ENCODE measurements at regions not wholly inside any gene's neighbourhood (a gene's known extent, or its start where the extent isn't known, plus 50 kb on each side); places are given as distances from the start of the nearest gene placed in this dataset.
"Not testable (repeated sequence)": the region's sequence is repeated elsewhere in the genome, so short reads cannot be mapped to it uniquely, and the experiment has no call there.

DNA sequence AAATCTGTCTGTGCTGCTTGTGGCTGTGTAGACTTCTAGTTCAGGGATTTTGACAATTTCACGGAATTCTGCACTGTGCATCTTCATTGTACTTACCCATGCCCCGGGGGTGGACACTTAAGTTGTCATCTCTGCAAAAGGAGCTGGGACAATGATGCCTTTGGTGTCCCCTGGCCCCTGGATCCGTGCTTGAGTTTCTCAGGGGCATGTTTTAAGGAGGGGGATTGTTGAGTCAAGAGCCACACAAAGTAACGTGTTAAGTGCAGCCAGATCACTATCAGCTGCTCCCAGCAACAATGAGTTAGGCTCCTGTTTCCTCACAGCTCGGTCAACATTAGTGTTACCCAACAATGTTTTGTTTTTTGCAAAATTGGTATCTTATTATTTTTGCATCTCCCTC lies 305.0 kb upstream of the DIO3 start:
- intact Hi-C loops (cut with DNase I): no loop called here
- Histone ChIP-seq H3K9me3 (no peaks in the 10 kb centered on the region), H3K27ac (replicated peaks in 1 of 4) (no peak overlapping the region), H3K4me3 (no peak overlapping the region), H3K27me3 (peaks cover 0 to 17% (median 0%) of the 10 kb centered on the region in 4 donors), H3K36me3 (no peaks in the 10 kb centered on the region), H3K4me1 (peaks cover 0 to 10% (median 0%) of the 10 kb centered on the region in 4 donors)
- TF ChIP-seq POLR2AphosphoS5 (IDR thresholded peaks at IDR 0.05) (no peak), POLR2A (IDR thresholded peaks at IDR 0.05; ENCODE audit: low read depth) (no peak), EP300 (IDR thresholded peaks at IDR 0.05) (no peak), CTCF (IDR thresholded peaks at IDR 0.05) (no peak)
- peak; percentile 62 for DNase-seq (ENCODE audit: extremely low spot score)
- WGBS: 81% methylated on average over 5 of the region's 5 CpGs

- WGBS: 75% methylated on average over 4 of the region's 6 CpGs
- Histone ChIP-seq H3K27me3 (peaks cover 0 to 9% (median 0%) of the 10 kb centered on the region in 4 donors), H3K4me3 (no peak overlapping the region), H3K9me3 (peaks cover 0 to 7% (median 0%) of the 10 kb centered on the region in 4 donors), H3K36me3 (no peaks in the 10 kb centered on the region), H3K27ac (replicated peaks in 1 of 4) (no peak overlapping the region), H3K4me1 (peaks cover 0 to 10% (median 0%) of the 10 kb centered on the region in 4 donors)
- TF ChIP-seq EP300 (IDR thresholded peaks at IDR 0.05) (no peak), POLR2AphosphoS5 (IDR thresholded peaks at IDR 0.05) (no peak), CTCF (IDR thresholded peaks at IDR 0.05) (no peak)
- DNase-seq (ENCODE audit: extremely low spot score): no peak
- intact Hi-C loops (cut with DNase I): no loop called here
Measured at GRCh38 chr14:101257551-101257950, 303.7 kb upstream of the DIO3 start.

DNA sequence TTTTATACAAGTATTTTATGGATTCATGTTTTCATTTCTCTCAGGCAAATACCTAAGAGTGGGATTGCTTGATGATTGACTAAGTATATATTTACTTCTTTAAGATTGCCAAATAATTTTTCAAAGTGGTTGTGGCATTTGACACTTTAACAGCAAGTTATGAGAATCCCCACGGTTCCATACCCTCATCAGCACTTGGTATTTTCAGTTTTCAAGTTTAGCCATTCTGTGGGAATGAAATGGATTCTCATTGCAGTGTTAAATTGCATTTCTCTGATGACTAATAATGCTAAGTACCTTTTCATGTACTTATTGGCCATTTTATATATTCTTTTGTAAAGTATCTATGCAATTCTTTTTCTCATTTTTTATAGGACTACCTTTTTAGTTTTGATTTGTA lies 301.5 kb upstream of the DIO3 start:
- Histone ChIP-seq H3K36me3 (no peaks in the 10 kb centered on the region), H3K4me1 (peaks cover 0 to 7% (median 0%) of the 10 kb centered on the region in 4 donors), H3K9me3 (peaks cover 0 to 7% (median 0%) of the 10 kb centered on the region in 4 donors), H3K27me3 (no peaks in the 10 kb centered on the region), H3K27ac (replicated peaks in 1 of 4) (no peak overlapping the region), H3K4me3 (no peak overlapping the region)
- no peak for DNase-seq (ENCODE audit: extremely low spot score)
- WGBS: 100% methylated on average over 1 of the region's 1 CpG
- no peak for TF ChIP-seq EP300 (IDR thresholded peaks at IDR 0.05)
- TF ChIP-seq CTCF (IDR thresholded peaks at IDR 0.05): no peak
- TF ChIP-seq POLR2A (IDR thresholded peaks at IDR 0.05; ENCODE audit: low read depth): no peak
- TF ChIP-seq POLR2AphosphoS5 (IDR thresholded peaks at IDR 0.05): no peak
- intact Hi-C loops (cut with DNase I): no loop called here

- H3K36me3 ChIP-seq; H3K9me3 ChIP-seq; H3K27ac ChIP-seq (replicated peaks in 1 of 4); H3K4me3 ChIP-seq; H3K27me3 ChIP-seq; DNase-seq (ENCODE audit: extremely low spot score); intact Hi-C loops (cut with DNase I); H3K4me1 ChIP-seq: not testable (repeated sequence)
- WGBS: 86% methylated on average over 18 of the region's 20 CpGs
Measured at GRCh38 chr14:101266441-101266840, 294.9 kb upstream of the DIO3 start.

GRCh38 chr14:101273091-101273490 lies 288.2 kb upstream of the DIO3 start:
- H3K27me3 ChIP-seq: peaks cover 0 to 4% (median 0%) of the 10 kb centered on the region in 4 donors
- H3K27ac ChIP-seq (replicated peaks in 1 of 4): no peak overlapping the region
- intact Hi-C loops (cut with DNase I): no loop called here
- TF ChIP-seq CTCF (IDR thresholded peaks at IDR 0.05) (no peak), POLR2A (IDR thresholded peaks at IDR 0.05; ENCODE audit: low read depth) (no peak)
- no peak for DNase-seq (ENCODE audit: extremely low spot score)
- no peak overlapping the region for H3K4me3 ChIP-seq
- H3K9me3 ChIP-seq: peaks cover 0 to 4% (median 0%) of the 10 kb centered on the region in 4 donors
- H3K36me3 ChIP-seq: no peaks in the 10 kb centered on the region
- H3K4me1 ChIP-seq: no peaks in the 10 kb centered on the region
